OCI-LY7 (cell line): ENCODE measurements at regions not wholly inside any gene's neighbourhood (a gene's known extent, or its start where the extent isn't known, plus 50 kb on each side); places are given as distances from the start of the nearest gene placed in this dataset.

Experiments
- BruUV-seq: library from RNA; stranded (reverse); fragments of 400-500 nt; replicated peaks from 2 replicates; lab custom pipeline; 2021; lab: Mats Ljungman, UMichigan
- CTCF ChIA-PET: fragments of 300-600 bp; sonication (Branson Sonifier 250); formaldehyde crosslinking; loops from one replicate; lab custom pipeline; 2022; ENCODE audit warnings: antibody characterized with exemption; ENCODE audit not compliant: unreplicated experiment; lab: Charles Lee
- POLR2A ChIA-PET: fragments of 300-600 bp; sonication (Branson Sonifier 250); formaldehyde crosslinking; loops from one replicate; lab custom pipeline; 2022; ENCODE audit warnings: antibody characterized with exemption; lab: Charles Lee
- DNase-seq: peaks from one replicate; pipeline ENCODE4 v3.0.0-alpha.2; 2015; ENCODE audit warnings: low spot score
- H2AFZ ChIP-seq: fragments of 200-600 bp; sonication (generic), shearing (Covaris generic); 2 replicates; pipeline ENCODE4 v1.6.1; 2014; ENCODE audit warnings: mild to moderate bottlenecking, antibody characterized with exemption, low read length, moderate library complexity
- H3K27ac ChIP-seq: fragments of 200-600 bp; sonication (generic); 2 replicates; pipeline ENCODE4 v1.5.1; 2014; ENCODE audit warnings: mixed run types, low read depth, mild to moderate bottlenecking, moderate library complexity, low read length, inconsistent platforms; ENCODE audit not compliant: poor library complexity, severe bottlenecking
- H3K36me3 ChIP-seq: fragments of 200-600 bp; sonication (generic); 2 replicates; pipeline ENCODE4 v1.6.1; 2014; ENCODE audit warnings: mild to moderate bottlenecking, antibody characterized with exemption, low read length, moderate library complexity, mixed read lengths; ENCODE audit not compliant: insufficient read depth
- H3K4me1 ChIP-seq: fragments of 200-600 bp; sonication (generic); 2 replicates; pipeline ENCODE4 v1.5.1; 2014; ENCODE audit warnings: mild to moderate bottlenecking, low read length; ENCODE audit not compliant: insufficient read depth, poor library complexity, severe bottlenecking
- H3K4me2 ChIP-seq: fragments of 200-600 bp; sonication (generic); 2 replicates; pipeline ENCODE4 v1.6.1; 2014; ENCODE audit warnings: mild to moderate bottlenecking, low read length
- H3K4me3 ChIP-seq: fragments of 200-600 bp; sonication (generic); 2 replicates; pipeline ENCODE4 v1.5.1; 2014; ENCODE audit warnings: mild to moderate bottlenecking, low read depth, low read length; ENCODE audit not compliant: poor library complexity, severe bottlenecking
- H3K79me2 ChIP-seq: fragments of 200-600 bp; sonication (generic); 2 replicates; pipeline ENCODE4 v1.6.1; 2016; ENCODE audit warnings: low read depth, mild to moderate bottlenecking, low read length, moderate library complexity, mixed read lengths; ENCODE audit not compliant: insufficient read depth
- H3K9me2 ChIP-seq: fragments of 200-600 bp; sonication (generic); 2 replicates; pipeline ENCODE4 v1.6.1; 2016; ENCODE audit warnings: mild to moderate bottlenecking, low read length, mixed read lengths; ENCODE audit not compliant: insufficient read depth
- H3K9me3 ChIP-seq: fragments of 200-600 bp; sonication (generic); 2 replicates; pipeline ENCODE4 v1.6.1; 2014; ENCODE audit warnings: mild to moderate bottlenecking, mixed run types, low read length, mixed read lengths
- H4K20me1 ChIP-seq: fragments of 200-600 bp; sonication (generic); 2 replicates; pipeline ENCODE4 v1.6.1; 2014; ENCODE audit warnings: mild to moderate bottlenecking, antibody characterized with exemption, low read length, moderate library complexity, mixed read lengths; ENCODE audit not compliant: insufficient read depth
- CTCF ChIP-seq: fragments of 200-600 bp; sonication (generic); conservative IDR thresholded peaks from 2 replicates; pipeline ENCODE4 v1.5.1; 2014; ENCODE audit warnings: mild to moderate bottlenecking, antibody characterized with exemption, low read length, moderate library complexity, mixed read lengths
- EZH2phosphoT487 ChIP-seq: fragments of 200-600 bp; sonication (generic); IDR thresholded peaks from 2 replicates; pipeline ENCODE4 v1.6.1; 2018; ENCODE audit warnings: low read depth, borderline replicate concordance, mild to moderate bottlenecking, mixed run types, antibody characterized with exemption, low read length, moderate library complexity, mixed read lengths
- intact Hi-C: fragments of 100-400 bp; cut with micrococcal nuclease; formaldehyde crosslinking; loops from one replicate; pipeline ENCODE4 v1.10.0; 2022; ENCODE audit not compliant: unreplicated experiment

- Histone ChIP-seq H3K4me2 (no peak overlapping the region), H3K36me3 (no peaks in the 10 kb centered on the region; the same call in 1 of the 2 replicates), H3K9me3 (peaks cover 10% of the 10 kb centered on the region; the same call in 1 of the 2 replicates), H3K79me2 (no peaks in the 10 kb centered on the region), H3K4me3 (no peak overlapping the region), H2AFZ (no peak overlapping the region), H3K4me1 (no peaks in the 10 kb centered on the region), H4K20me1 (no peaks in the 10 kb centered on the region), H3K27ac (no peak overlapping the region), H3K9me2 (no peaks in the 10 kb centered on the region)
- CTCF ChIA-PET, result no interaction called here
- no peak for TF ChIP-seq CTCF
- DNase-seq, result no peak
- POLR2A ChIA-PET, result interaction anchor here (0.5 to 0.7 kb wide), 3 partner anchors 9 to 170 kb away, joined by 3 to 4 read pairs (median 3); no protein-coding TSS in a partner anchor
- intact Hi-C loops, result no loop called here
- no TSS peak for BruUV-seq
These were observed 82.9 kb downstream of the NPY start for GRCh38 chr7:24366876-24367275.

- Histone ChIP-seq H3K79me2 (no peaks in the 10 kb centered on the region), H3K27ac (no peak overlapping the region), H3K36me3 (no peaks in the 10 kb centered on the region; the same call in 1 of the 2 replicates), H3K4me3 (no peak overlapping the region), H3K9me3 (peaks cover 7% of the 10 kb centered on the region; the same call in 1 of the 2 replicates), H4K20me1 (no peaks in the 10 kb centered on the region), H3K9me2 (no peaks in the 10 kb centered on the region), H3K4me1 (no peaks in the 10 kb centered on the region), H3K4me2 (no peak overlapping the region), H2AFZ (no peak overlapping the region; the same call in 1 of the 2 replicates)
- ChIA-PET POLR2A (no interaction called here), CTCF (no interaction called here)
- TF ChIP-seq EZH2phosphoT487 (no peak), CTCF (no peak)
- intact Hi-C loops, result no loop called here
- BruUV-seq, result no TSS peak
- no peak for DNase-seq
These were observed 84.2 kb downstream of the NPY start for GRCh38 chr7:24368161-24368560.

GRCh38 chr7:24370541-24370940 lies 86.6 kb downstream of the NPY start:
- no peak overlapping the region for H3K27ac ChIP-seq
- no peak overlapping the region for H2AFZ ChIP-seq
- no peak for DNase-seq
- H3K4me3 ChIP-seq, result no peak overlapping the region
- no peak for TF ChIP-seq CTCF
- no peak overlapping the region for H3K4me2 ChIP-seq
- intact Hi-C loops, result no loop called here
- no peaks in the 10 kb centered on the region for H4K20me1 ChIP-seq
- ChIA-PET CTCF (interaction anchor here (1.4 kb wide), 1 partner anchor 10 kb away, joined by 3 read pairs; no protein-coding TSS in a partner anchor), POLR2A (interaction anchor here (1.1 kb wide), 1 partner anchor 18 kb away, joined by 3 read pairs; no protein-coding TSS in a partner anchor)
- no peaks in the 10 kb centered on the region for H3K9me2 ChIP-seq
- H3K9me3 ChIP-seq, result no peaks in the 10 kb centered on the region
- BruUV-seq, result no TSS peak
- no peaks in the 10 kb centered on the region for H3K4me1 ChIP-seq
- no peaks in the 10 kb centered on the region for H3K36me3 ChIP-seq
- no peaks in the 10 kb centered on the region for H3K79me2 ChIP-seq
